ENCODE measurements at regions not wholly inside any gene's neighbourhood (a gene's known extent, or its start where the extent isn't known, plus 50 kb on each side); places are given as distances from the start of the nearest gene placed in this dataset.

GRCh38 chr6:103723438-103724322 lies 1136.0 kb downstream of the HACE1 start:
- intact Hi-C loops (cut with DNase I; ENCODE audit: low total_unique reads) (no loop called here), in situ Hi-C loops (cut with MboI; ENCODE audit: low pct_ligation_motif_present in 1 of 4, low pct_unique_long_range_greater_than_20kb in 1 of 4, low sequenced_read_pairs in 3 of 4) (no loop called here)
- no peak for TF ChIP-seq EP300 (IDR thresholded peaks at IDR 0.05; ENCODE audit: low read depth)
- Histone ChIP-seq H3K4me3 (no peak overlapping the region), H3K27me3 (no peaks in the 10 kb centered on the region), H3K9me3 (no peaks in the 10 kb centered on the region), H3K4me1 (no peaks in the 10 kb centered on the region), H3K27ac (no peak overlapping the region), H3K36me3 (no peaks in the 10 kb centered on the region)
- DNase-seq: no peak

- TF ChIP-seq CTCF (IDR thresholded peaks at IDR 0.05) (no peak), POLR2A (IDR thresholded peaks at IDR 0.05) (no peak), EP300 (IDR thresholded peaks at IDR 0.05; ENCODE audit: low read depth) (no peak), POLR2AphosphoS5 (IDR thresholded peaks at IDR 0.05) (no peak)
- no peaks in the 10 kb centered on the region for H3K36me3 ChIP-seq
- H3K27ac ChIP-seq: no peak overlapping the region
- H3K9me3 ChIP-seq: peaks cover 0 to 4% of the 10 kb centered on the region in 2 donors
- H3K27me3 ChIP-seq: no peaks in the 10 kb centered on the region
- H3K4me1 ChIP-seq: no peaks in the 10 kb centered on the region
- DNase-seq: no peak
- in situ Hi-C loops (cut with MboI; ENCODE audit: low pct_ligation_motif_present in 1 of 4, low pct_unique_long_range_greater_than_20kb in 1 of 4, low sequenced_read_pairs in 3 of 4): no loop called here
- H3K4me3 ChIP-seq: no peak overlapping the region
- 29 to 72% methylated on average over 1 of the region's 1 CpG for WGBS, 2 donors (ENCODE audit: low coverage in 1 of 2)
- intact Hi-C loops (cut with DNase I; ENCODE audit: low total_unique reads): no loop called here
These were observed 1137.0 kb downstream of the HACE1 start for GRCh38 chr6:103722683-103723082.

GRCh38 chr6:103721923-103722322 lies 1137.8 kb downstream of the HACE1 start:
- Histone ChIP-seq H3K4me3 (no peak overlapping the region), H3K27me3 (no peaks in the 10 kb centered on the region), H3K27ac (no peak overlapping the region), H3K9me3 (peaks cover 0 to 4% of the 10 kb centered on the region in 2 donors), H3K36me3 (no peaks in the 10 kb centered on the region), H3K4me1 (no peaks in the 10 kb centered on the region)
- 84 to 87% methylated on average over 2 of the region's 2 CpGs for WGBS, 2 donors (ENCODE audit: low coverage in 1 of 2)
- intact Hi-C loops (cut with DNase I; ENCODE audit: low total_unique reads): no loop called here
- no peak for DNase-seq
- TF ChIP-seq POLR2AphosphoS5 (IDR thresholded peaks at IDR 0.05) (no peak), EP300 (IDR thresholded peaks at IDR 0.05; ENCODE audit: low read depth) (no peak), CTCF (IDR thresholded peaks at IDR 0.05) (no peak), POLR2A (IDR thresholded peaks at IDR 0.05) (no peak)
- in situ Hi-C loops (cut with MboI; ENCODE audit: low pct_ligation_motif_present in 1 of 4, low pct_unique_long_range_greater_than_20kb in 1 of 4, low sequenced_read_pairs in 3 of 4): no loop called here

- intact Hi-C loops (cut with DNase I; ENCODE audit: low total_unique reads): no loop called here
- TF ChIP-seq POLR2AphosphoS5 (IDR thresholded peaks at IDR 0.05): no peak
- TF ChIP-seq POLR2A (IDR thresholded peaks at IDR 0.05): no peak
- TF ChIP-seq CTCF (IDR thresholded peaks at IDR 0.05): no peak
- TF ChIP-seq EP300 (IDR thresholded peaks at IDR 0.05; ENCODE audit: low read depth): no peak
- Histone ChIP-seq H3K36me3 (no peaks in the 10 kb centered on the region), H3K9me3 (peaks cover 0 to 4% of the 10 kb centered on the region in 2 donors), H3K27ac (no peak overlapping the region), H3K4me3 (no peak overlapping the region), H3K27me3 (no peaks in the 10 kb centered on the region), H3K4me1 (no peaks in the 10 kb centered on the region)
- no peak for DNase-seq
- in situ Hi-C loops (cut with MboI; ENCODE audit: low pct_ligation_motif_present in 1 of 4, low pct_unique_long_range_greater_than_20kb in 1 of 4, low sequenced_read_pairs in 3 of 4): no loop called here
These were observed 1139.3 kb downstream of the HACE1 start for GRCh38 chr6:103720393-103720792.

GRCh38 chr6:103719545-103719944 lies 1140.2 kb downstream of the HACE1 start:
- Histone ChIP-seq H3K36me3 (no peaks in the 10 kb centered on the region), H3K4me3 (no peak overlapping the region), H3K27ac (no peak overlapping the region), H3K4me1 (no peaks in the 10 kb centered on the region), H3K27me3 (no peaks in the 10 kb centered on the region), H3K9me3 (peaks cover 0 to 4% of the 10 kb centered on the region in 2 donors)
- TF ChIP-seq POLR2A (IDR thresholded peaks at IDR 0.05) (no peak), POLR2AphosphoS5 (IDR thresholded peaks at IDR 0.05) (no peak), CTCF (IDR thresholded peaks at IDR 0.05) (no peak), EP300 (IDR thresholded peaks at IDR 0.05; ENCODE audit: low read depth) (no peak)
- in situ Hi-C loops (cut with MboI; ENCODE audit: low pct_ligation_motif_present in 1 of 4, low pct_unique_long_range_greater_than_20kb in 1 of 4, low sequenced_read_pairs in 3 of 4) (no loop called here), intact Hi-C loops (cut with DNase I; ENCODE audit: low total_unique reads) (no loop called here)
- DNase-seq: no peak
